GM21737 (cell line): ENCODE measurements at regions not wholly inside any gene's neighbourhood (a gene's known extent, or its start where the extent isn't known, plus 50 kb on each side); places are given as distances from the start of the nearest gene placed in this dataset.

Experiments used
- ATAC-seq: cut with Tn5 transposase; IDR thresholded peaks from one replicate; pipeline ENCODE4 v1.9.1; 2021; ENCODE audit warnings: mild to moderate bottlenecking, moderate library complexity; ENCODE audit not compliant: unreplicated experiment

GRCh38 chr11:128198216-128198772, 389.1 kb downstream of the ETS1 start:
- no peak for ATAC-seq

GRCh38 chr11:128196235-128196634, 391.1 kb downstream of the ETS1 start:
- ATAC-seq: no peak

GRCh38 chr11:128195756-128196155, 391.6 kb downstream of the ETS1 start:
- no peak for ATAC-seq

GRCh38 chr11:128195057-128195751, 392.2 kb downstream of the ETS1 start:
- no peak for ATAC-seq

- no peak for ATAC-seq
These were observed 393.1 kb downstream of the ETS1 start for GRCh38 chr11:128194216-128194615.

- ATAC-seq: no peak
These were observed 393.7 kb downstream of the ETS1 start for GRCh38 chr11:128193615-128194014.

GRCh38 chr11:128190312-128190711, 397.0 kb downstream of the ETS1 start:
- ATAC-seq: no peak

- no peak for ATAC-seq
These were observed 397.5 kb downstream of the ETS1 start for GRCh38 chr11:128189823-128190222.

GRCh38 chr11:128188346-128189004, 398.9 kb downstream of the ETS1 start:
- no peak for ATAC-seq

GRCh38 chr11:128187835-128188234, 399.5 kb downstream of the ETS1 start:
- no peak for ATAC-seq

GRCh38 chr11:128187377-128187776, 400.0 kb downstream of the ETS1 start:
- ATAC-seq: no peak

GRCh38 chr11:128184981-128185380, 402.4 kb downstream of the ETS1 start:
- ATAC-seq: no peak

- ATAC-seq: no peak
These were observed 404.5 kb downstream of the ETS1 start for GRCh38 chr11:128182844-128183243.

- ATAC-seq: no peak
These were observed 405.4 kb downstream of the ETS1 start for GRCh38 chr11:128181984-128182383.

GRCh38 chr11:128181088-128181480, 406.3 kb downstream of the ETS1 start:
- no peak for ATAC-seq

- no peak for ATAC-seq
These were observed 406.8 kb downstream of the ETS1 start for GRCh38 chr11:128180441-128181087.

- no peak for ATAC-seq
These were observed 407.8 kb downstream of the ETS1 start for GRCh38 chr11:128179512-128179911.

- no peak for ATAC-seq
These were observed 408.3 kb downstream of the ETS1 start for GRCh38 chr11:128179039-128179438.

- no peak for ATAC-seq
These were observed 412.7 kb downstream of the ETS1 start for GRCh38 chr11:128174465-128175291.

- no peak for ATAC-seq
These were observed 415.1 kb downstream of the ETS1 start for GRCh38 chr11:128172046-128172878.
